Activated naive CD4-positive, alpha-beta T cell treated with anti-CD3 and anti-CD28 coated beads, Interleukin-2, amount 50 U/mL, for 72 hours (primary cell): ENCODE measurements at regions not wholly inside any gene's neighbourhood (a gene's known extent, or its start where the extent isn't known, plus 50 kb on each side); places are given as distances from the start of the nearest gene placed in this dataset.
A peak's percentile ranks its signal among the peaks of the same experiment; 100 is the strongest.

Experiments used
- ATAC-seq, 2 donors: fragments of 150-1000 bp; cut with Tn5 transposase; 2 replicates each; pipeline ENCODE4 v1.10.0; 2021; ENCODE audit warnings: mild to moderate bottlenecking in 2 of 2, moderate library complexity in 2 of 2
- DNase-seq, 2 donors: peaks; one replicate each; pipeline ENCODE4 v3.0.0; 2021 to 2022; ENCODE audit warnings: low spot score in 2 of 2
- H3K27ac Mint-ChIP-seq, 2 donors: one replicate each; pipeline ENCODE4 v1.8.0; 2022; ENCODE audit warnings: mild to moderate bottlenecking in 2 of 2, mixed read lengths in 2 of 2
- H3K36me3 Mint-ChIP-seq, 2 donors: one replicate each; pipeline ENCODE4 v1.8.0; 2022; ENCODE audit warnings: mixed read lengths in 2 of 2
- H3K9me3 Mint-ChIP-seq, 2 donors: one replicate each; pipeline ENCODE4 v1.8.0; 2022; ENCODE audit warnings: mixed read lengths in 2 of 2

- no peak for ATAC-seq
- Mint-ChIP-seq H3K9me3 (peaks cover 0 to 4% of the 10 kb centered on the region in 2 donors), H3K36me3 (peaks cover 0 to 12% of the 10 kb centered on the region in 2 donors), H3K27ac (no peak overlapping the region)
- DNase-seq = no peak
These were observed 65.7 kb downstream of the UNC5CL start for GRCh38 chr6:40973304-40973703.

GRCh38 chr6:40972814-40973213 is 66.2 kb downstream of the UNC5CL start:
- Mint-ChIP-seq H3K9me3 (peaks cover 0 to 4% of the 10 kb centered on the region in 2 donors), H3K27ac (no peak overlapping the region), H3K36me3 (peaks cover 0 to 12% of the 10 kb centered on the region in 2 donors)
- DNase-seq (no peak), ATAC-seq (no peak)

GRCh38 chr6:40972190-40972589 is 66.8 kb downstream of the UNC5CL start:
- H3K27ac Mint-ChIP-seq = no peak overlapping the region
- DNase-seq (no peak), ATAC-seq (no peak)
- peaks cover 0 to 4% of the 10 kb centered on the region in 2 donors for H3K9me3 Mint-ChIP-seq
- peaks cover 0 to 12% of the 10 kb centered on the region in 2 donors for H3K36me3 Mint-ChIP-seq

GRCh38 chr6:40968620-40969164 is 70.3 kb downstream of the UNC5CL start:
- ATAC-seq = no peak
- DNase-seq = no peak
- Mint-ChIP-seq H3K27ac (no peak overlapping the region), H3K36me3 (peaks cover 0 to 5% of the 10 kb centered on the region in 2 donors), H3K9me3 (peaks cover 0 to 4% of the 10 kb centered on the region in 2 donors)

GRCh38 chr6:40966860-40967259 is 72.2 kb downstream of the UNC5CL start:
- no peaks in the 10 kb centered on the region for H3K9me3 Mint-ChIP-seq
- ATAC-seq (no peak), DNase-seq (no peak)
- H3K27ac Mint-ChIP-seq = no peak overlapping the region
- no peaks in the 10 kb centered on the region for H3K36me3 Mint-ChIP-seq

GRCh38 chr6:40965046-40965445 is 74.0 kb downstream of the UNC5CL start:
- no peak for ATAC-seq
- Mint-ChIP-seq H3K36me3 (no peaks in the 10 kb centered on the region), H3K27ac (no peak overlapping the region), H3K9me3 (no peaks in the 10 kb centered on the region)
- no peak for DNase-seq

- Mint-ChIP-seq H3K36me3 (no peaks in the 10 kb centered on the region), H3K27ac (peak overlapping the region in 1 of 2 donors; percentile 45), H3K9me3 (no peaks in the 10 kb centered on the region)
- DNase-seq (no peak), ATAC-seq (no peak)
These were observed 76.0 kb downstream of the UNC5CL start for GRCh38 chr6:40963019-40963418.

GRCh38 chr6:40962241-40962640 is 76.8 kb downstream of the UNC5CL start:
- Mint-ChIP-seq H3K36me3 (no peaks in the 10 kb centered on the region), H3K27ac (peak overlapping the region; percentile 28 to 87), H3K9me3 (no peaks in the 10 kb centered on the region)
- DNase-seq (peak in 1 of 2 donors; percentile 32), ATAC-seq (peak; percentile 90 to 98)

- ATAC-seq (no peak), DNase-seq (no peak)
- Mint-ChIP-seq H3K36me3 (no peaks in the 10 kb centered on the region), H3K27ac (peak overlapping the region; percentile 28 to 87), H3K9me3 (no peaks in the 10 kb centered on the region)
These were observed 77.2 kb downstream of the UNC5CL start for GRCh38 chr6:40961831-40962230.

- ATAC-seq = no peak
- Mint-ChIP-seq H3K36me3 (no peaks in the 10 kb centered on the region), H3K27ac (peak overlapping the region; percentile 28 to 47), H3K9me3 (no peaks in the 10 kb centered on the region)
- no peak for DNase-seq
These were observed 78.1 kb downstream of the UNC5CL start for GRCh38 chr6:40960742-40961430.

GRCh38 chr6:40959781-40960327 is 79.2 kb downstream of the UNC5CL start:
- Mint-ChIP-seq H3K9me3 (no peaks in the 10 kb centered on the region), H3K27ac (no peak overlapping the region), H3K36me3 (no peaks in the 10 kb centered on the region)
- no peak for ATAC-seq
- no peak for DNase-seq

GRCh38 chr6:40958738-40959137 is 80.3 kb downstream of the UNC5CL start:
- Mint-ChIP-seq H3K27ac (no peak overlapping the region), H3K9me3 (no peaks in the 10 kb centered on the region), H3K36me3 (no peaks in the 10 kb centered on the region)
- DNase-seq = no peak
- no peak for ATAC-seq

GRCh38 chr6:40957616-40958492 is 81.2 kb downstream of the UNC5CL start:
- Mint-ChIP-seq H3K36me3 (no peaks in the 10 kb centered on the region), H3K9me3 (no peaks in the 10 kb centered on the region), H3K27ac (no peak overlapping the region)
- DNase-seq = no peak
- no peak for ATAC-seq

GRCh38 chr6:40956936-40957335 is 82.1 kb downstream of the UNC5CL start:
- DNase-seq = no peak
- no peaks in the 10 kb centered on the region for H3K9me3 Mint-ChIP-seq
- H3K27ac Mint-ChIP-seq = no peak overlapping the region
- no peak for ATAC-seq
- no peaks in the 10 kb centered on the region for H3K36me3 Mint-ChIP-seq

GRCh38 chr6:40955178-40955545 is 83.9 kb downstream of the UNC5CL start:
- no peak for ATAC-seq
- H3K36me3 Mint-ChIP-seq = no peaks in the 10 kb centered on the region

GRCh38 chr6:40954446-40955177 is 84.4 kb downstream of the UNC5CL start:
- Mint-ChIP-seq H3K27ac (no peak overlapping the region), H3K9me3 (no peaks in the 10 kb centered on the region), H3K36me3 (no peaks in the 10 kb centered on the region)
- ATAC-seq (no peak), DNase-seq (no peak)

More at GRCh38 chr6:40955178-40955545, 83.9 kb downstream of the UNC5CL start:
- Mint-ChIP-seq H3K9me3 (no peaks in the 10 kb centered on the region), H3K27ac (no peak overlapping the region)
- no peak for DNase-seq
